Upper lobe of left lung (tissue), 4 donors: ENCODE measurements at regions not wholly inside any gene's neighbourhood (a gene's known extent, or its start where the extent isn't known, plus 50 kb on each side); places are given as distances from the start of the nearest gene placed in this dataset.

Experiments used
- EP300 ChIP-seq, 4 donors: sonication (generic); formaldehyde crosslinking; IDR thresholded peaks; one replicate each; pipeline ENCODE4 v1.5.1; 2017; ENCODE audit warnings: antibody characterized with exemption in 4 of 4, control low read depth in 2 of 4
- POLR2AphosphoS5 ChIP-seq, 2 donors: sonication (generic); formaldehyde crosslinking; IDR thresholded peaks; one replicate each; pipeline ENCODE4 v1.5.1; 2017; ENCODE audit warnings: antibody characterized with exemption in 2 of 2
- TF ChIP-seq, protein P1 (sequence below), 6 experiments: fragments of 450-650 bp in 4 of 6; fragments of 200-600 bp in 2 of 6; sonication (generic) in 2 of 6; IDR thresholded peaks; one replicate each; pipeline ENCODE4 v1.5.1; 2016 to 2019; ENCODE audit warnings: antibody characterized with exemption in 6 of 6

DNA sequence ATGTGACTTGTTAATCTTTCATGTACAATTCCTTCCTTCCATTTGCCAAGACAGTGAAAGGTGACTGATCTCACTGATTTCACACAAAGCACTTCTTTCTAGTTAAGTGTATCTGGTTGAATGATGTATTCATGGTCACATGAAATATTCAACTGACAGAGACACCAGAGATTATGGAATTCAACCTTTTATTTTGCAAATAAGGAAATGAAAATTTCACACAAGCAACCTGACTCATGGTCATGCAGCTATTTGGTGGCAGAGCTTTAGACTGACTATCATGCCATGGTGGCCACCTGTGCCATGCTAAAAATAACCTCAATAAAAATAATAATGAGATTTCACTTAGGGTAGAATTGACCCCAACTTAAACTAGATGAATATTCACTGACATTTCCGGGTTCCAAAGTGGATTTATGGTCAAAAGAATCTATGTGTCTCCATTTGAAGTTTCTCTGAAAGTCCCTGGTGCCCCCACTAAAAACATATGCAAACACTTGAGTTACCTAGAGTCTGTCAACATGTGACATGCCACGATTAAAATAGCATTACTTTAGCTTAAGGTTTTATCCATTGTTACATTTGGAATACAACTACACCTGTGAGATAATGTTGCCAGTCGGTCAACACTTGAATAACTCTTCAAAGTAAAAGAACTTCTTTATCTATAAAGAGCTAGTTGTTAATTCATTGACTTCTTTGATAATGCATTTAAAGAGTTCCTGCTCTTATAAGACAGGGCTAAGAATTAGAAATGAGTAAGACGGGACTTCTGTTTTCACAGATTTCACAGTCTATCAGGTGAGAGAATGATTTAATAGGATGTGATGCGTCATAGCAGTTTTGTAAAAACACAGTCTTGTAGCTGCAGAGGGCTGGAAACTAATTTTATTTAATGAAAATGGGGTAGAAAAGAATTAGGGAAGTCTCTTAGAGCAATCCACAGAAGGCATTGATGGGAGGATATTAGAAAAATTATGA lies 94.6 kb upstream of the OR9G4 start:
- no peak for TF ChIP-seq POLR2AphosphoS5 (IDR thresholded peaks at IDR 0.05)
- TF ChIP-seq, protein P1, sequence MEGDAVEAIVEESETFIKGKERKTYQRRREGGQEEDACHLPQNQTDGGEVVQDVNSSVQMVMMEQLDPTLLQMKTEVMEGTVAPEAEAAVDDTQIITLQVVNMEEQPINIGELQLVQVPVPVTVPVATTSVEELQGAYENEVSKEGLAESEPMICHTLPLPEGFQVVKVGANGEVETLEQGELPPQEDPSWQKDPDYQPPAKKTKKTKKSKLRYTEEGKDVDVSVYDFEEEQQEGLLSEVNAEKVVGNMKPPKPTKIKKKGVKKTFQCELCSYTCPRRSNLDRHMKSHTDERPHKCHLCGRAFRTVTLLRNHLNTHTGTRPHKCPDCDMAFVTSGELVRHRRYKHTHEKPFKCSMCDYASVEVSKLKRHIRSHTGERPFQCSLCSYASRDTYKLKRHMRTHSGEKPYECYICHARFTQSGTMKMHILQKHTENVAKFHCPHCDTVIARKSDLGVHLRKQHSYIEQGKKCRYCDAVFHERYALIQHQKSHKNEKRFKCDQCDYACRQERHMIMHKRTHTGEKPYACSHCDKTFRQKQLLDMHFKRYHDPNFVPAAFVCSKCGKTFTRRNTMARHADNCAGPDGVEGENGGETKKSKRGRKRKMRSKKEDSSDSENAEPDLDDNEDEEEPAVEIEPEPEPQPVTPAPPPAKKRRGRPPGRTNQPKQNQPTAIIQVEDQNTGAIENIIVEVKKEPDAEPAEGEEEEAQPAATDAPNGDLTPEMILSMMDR (IDR thresholded peaks at IDR 0.05), result no peak
- no peak for TF ChIP-seq EP300 (IDR thresholded peaks at IDR 0.05)
